Panc1 (cell line): ENCODE measurements at regions not wholly inside any gene's neighbourhood (a gene's known extent, or its start where the extent isn't known, plus 50 kb on each side); places are given as distances from the start of the nearest gene placed in this dataset.
"Not testable (repeated sequence)": the region's sequence is repeated elsewhere in the genome, so short reads cannot be mapped to it uniquely, and the experiment has no call there.

Experiments used
- ATAC-seq: fragments of 200-7000 bp; cut with Tn5 transposase; 2 replicates; pipeline ENCODE4 v1.9.1; 2020; ENCODE audit warnings: mild to moderate bottlenecking, moderate library complexity
- BruUV-seq: library from RNA; stranded (reverse); fragments of 400-500 nt; replicated peaks from 2 replicates; lab custom pipeline; 2021; lab: Mats Ljungman, UMichigan
- CTCF ChIA-PET: fragments of 300-600 bp; sonication (Branson Sonifier 250); formaldehyde crosslinking; loops from one replicate; lab custom pipeline; 2022; ENCODE audit warnings: antibody characterized with exemption; lab: Charles Lee
- POLR2A ChIA-PET: fragments of 300-600 bp; sonication (Branson Sonifier 250); formaldehyde crosslinking; loops from one replicate; lab custom pipeline; 2022; ENCODE audit warnings: antibody characterized with exemption; lab: Charles Lee
- DNase-seq: peaks from one replicate; pipeline ENCODE4 v3.0.0-alpha.2; 2010; ENCODE audit warnings: low read depth, low spot score
- H3K27ac ChIP-seq: 2 replicates; pipeline ENCODE4 v1.5.1; 2011; ENCODE audit warnings: mild to moderate bottlenecking, low read length, inconsistent platforms
- H3K27me3 ChIP-seq: fragments of 200-500 bp; sonication (Bioruptor generic); 2 replicates; pipeline ENCODE4 v1.6.0; 2014; ENCODE audit warnings: low read length, inconsistent platforms; ENCODE audit not compliant: control insufficient read depth, insufficient read depth
- H3K36me3 ChIP-seq: fragments of 200-500 bp; sonication (Bioruptor generic); 2 replicates; pipeline ENCODE4 v1.5.1; 2014; ENCODE audit warnings: inconsistent platforms, mild to moderate bottlenecking, low read length, moderate library complexity; ENCODE audit not compliant: control insufficient read depth, insufficient read depth
- H3K4me1 ChIP-seq: 2 replicates; pipeline ENCODE4 v1.5.1; 2011; ENCODE audit warnings: inconsistent platforms, mild to moderate bottlenecking, low read length, moderate library complexity; ENCODE audit not compliant: control insufficient read depth, insufficient read depth
- H3K4me3 ChIP-seq, 2 experiments: 2 replicates each; pipeline ENCODE4 v1.5.1; 2011 to 2012; ENCODE audit warnings: low read depth in 2 of 2, low read length in 2 of 2, mild to moderate bottlenecking in 2 of 2, inconsistent platforms in 1 of 2, moderate library complexity in 1 of 2
- H3K9me3 ChIP-seq: fragments of 200-500 bp; sonication (Bioruptor generic); 2 replicates; pipeline ENCODE4 v1.5.1; 2014; ENCODE audit warnings: low read depth, mild to moderate bottlenecking, inconsistent platforms, low read length, moderate library complexity; ENCODE audit not compliant: control insufficient read depth, insufficient read depth
- POLR2AphosphoS5 ChIP-seq: IDR thresholded peaks from 2 replicates; pipeline ENCODE4 v1.6.1; 2012; ENCODE audit warnings: mild to moderate bottlenecking, low read depth, low read length, moderate library complexity
- SIN3A ChIP-seq: IDR thresholded peaks from 2 replicates; pipeline ENCODE4 v1.6.1; 2012; ENCODE audit warnings: low read depth, mild to moderate bottlenecking, low read length, moderate library complexity, borderline replicate concordance; ENCODE audit not compliant: insufficient read depth
- TCF7L2 ChIP-seq: IDR thresholded peaks from 2 replicates; pipeline ENCODE4 v1.6.1; 2011; ENCODE audit warnings: mild to moderate bottlenecking, low read depth, low read length, inconsistent platforms
- in situ Hi-C: cut with HindIII; loops from 2 replicates; pipeline ENCODE4 v1.10.0; 2016; ENCODE audit warnings: low sequenced_read_pairs, low pct_unique_long_range_greater_than_20kb
- intact Hi-C: fragments of 100-400 bp; cut with micrococcal nuclease; formaldehyde crosslinking; loops from one replicate; pipeline ENCODE4 v1.10.0; 2022; ENCODE audit not compliant: unreplicated experiment
- TF ChIP-seq, protein P1 (sequence below), 2 experiments: IDR thresholded peaks; 2 replicates each; pipeline ENCODE4 v1.6.1; 2011 to 2012; ENCODE audit warnings: low read depth in 2 of 2, control low read depth in 1 of 2, low read length in 1 of 2, mild to moderate bottlenecking in 1 of 2, moderate library complexity in 1 of 2; ENCODE audit not compliant: insufficient read depth in 1 of 2
- TF ChIP-seq, protein P2 (sequence below): fragments of 450-650 bp; IDR thresholded peaks from 2 replicates; pipeline ENCODE4 v1.5.1; 2017; ENCODE audit warnings: mild to moderate bottlenecking

DNA sequence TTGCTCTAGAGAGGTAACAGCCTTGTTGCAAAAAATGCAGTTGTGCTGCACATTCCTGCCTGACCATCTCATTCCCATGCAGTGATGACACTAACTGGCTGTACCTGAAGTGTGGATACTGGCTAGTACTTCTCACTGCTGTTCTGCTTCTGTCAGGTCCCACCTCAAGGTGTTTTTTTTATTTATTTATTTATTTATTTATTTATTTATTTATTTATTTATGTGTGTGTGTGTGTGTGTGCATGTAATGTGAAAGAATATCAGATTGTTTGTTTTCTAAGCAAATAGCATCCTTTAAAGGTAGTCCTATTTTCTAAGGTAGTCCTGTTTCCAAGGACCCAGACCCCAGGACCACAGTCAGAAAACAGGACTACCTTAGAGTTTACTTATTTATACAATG is 87.2 kb upstream of the SYT4 start:
- no TSS peak for BruUV-seq
- intact Hi-C loops = no loop called here
- TF ChIP-seq POLR2AphosphoS5 = no peak
- no peak for TF ChIP-seq SIN3A
- no peaks in the 10 kb centered on the region for H3K36me3 ChIP-seq
- in situ Hi-C loops = no loop called here
- POLR2A ChIA-PET = no interaction called here
- ATAC-seq (no peak), DNase-seq (no peak)
- no peak overlapping the region for H3K27ac ChIP-seq
- H3K4me3 ChIP-seq = no peak overlapping the region
- no peaks in the 10 kb centered on the region for H3K4me1 ChIP-seq
- H3K27me3 ChIP-seq = no peaks in the 10 kb centered on the region
- CTCF ChIA-PET = no interaction called here
- no peaks in the 10 kb centered on the region for H3K9me3 ChIP-seq

DNA sequence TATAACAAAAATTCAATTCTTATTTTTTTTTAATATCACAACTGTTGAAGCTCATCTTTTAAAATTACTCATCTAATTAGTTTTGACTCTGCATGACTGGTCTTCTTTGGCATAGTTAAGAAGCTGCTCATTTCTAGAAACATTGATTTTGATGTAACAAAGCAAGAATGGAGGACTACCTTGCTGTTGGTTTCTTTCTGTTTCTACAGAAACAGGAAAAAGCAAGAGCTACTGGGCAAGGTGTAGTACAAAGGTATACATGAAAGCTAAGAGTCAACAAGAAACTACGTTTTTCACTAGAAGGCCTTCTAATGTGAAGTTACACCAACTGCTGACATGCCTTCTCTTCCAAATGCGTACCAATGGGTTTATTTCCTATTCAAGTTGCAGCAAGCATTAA is 90.6 kb upstream of the SYT4 start:
- H3K4me3 ChIP-seq = no peak overlapping the region
- no peaks in the 10 kb centered on the region for H3K27me3 ChIP-seq
- DNase-seq (no peak), ATAC-seq (no peak)
- POLR2A ChIA-PET = no interaction called here
- no TSS peak for BruUV-seq
- H3K9me3 ChIP-seq = no peaks in the 10 kb centered on the region
- no peak for TF ChIP-seq SIN3A
- TF ChIP-seq, protein P1, sequence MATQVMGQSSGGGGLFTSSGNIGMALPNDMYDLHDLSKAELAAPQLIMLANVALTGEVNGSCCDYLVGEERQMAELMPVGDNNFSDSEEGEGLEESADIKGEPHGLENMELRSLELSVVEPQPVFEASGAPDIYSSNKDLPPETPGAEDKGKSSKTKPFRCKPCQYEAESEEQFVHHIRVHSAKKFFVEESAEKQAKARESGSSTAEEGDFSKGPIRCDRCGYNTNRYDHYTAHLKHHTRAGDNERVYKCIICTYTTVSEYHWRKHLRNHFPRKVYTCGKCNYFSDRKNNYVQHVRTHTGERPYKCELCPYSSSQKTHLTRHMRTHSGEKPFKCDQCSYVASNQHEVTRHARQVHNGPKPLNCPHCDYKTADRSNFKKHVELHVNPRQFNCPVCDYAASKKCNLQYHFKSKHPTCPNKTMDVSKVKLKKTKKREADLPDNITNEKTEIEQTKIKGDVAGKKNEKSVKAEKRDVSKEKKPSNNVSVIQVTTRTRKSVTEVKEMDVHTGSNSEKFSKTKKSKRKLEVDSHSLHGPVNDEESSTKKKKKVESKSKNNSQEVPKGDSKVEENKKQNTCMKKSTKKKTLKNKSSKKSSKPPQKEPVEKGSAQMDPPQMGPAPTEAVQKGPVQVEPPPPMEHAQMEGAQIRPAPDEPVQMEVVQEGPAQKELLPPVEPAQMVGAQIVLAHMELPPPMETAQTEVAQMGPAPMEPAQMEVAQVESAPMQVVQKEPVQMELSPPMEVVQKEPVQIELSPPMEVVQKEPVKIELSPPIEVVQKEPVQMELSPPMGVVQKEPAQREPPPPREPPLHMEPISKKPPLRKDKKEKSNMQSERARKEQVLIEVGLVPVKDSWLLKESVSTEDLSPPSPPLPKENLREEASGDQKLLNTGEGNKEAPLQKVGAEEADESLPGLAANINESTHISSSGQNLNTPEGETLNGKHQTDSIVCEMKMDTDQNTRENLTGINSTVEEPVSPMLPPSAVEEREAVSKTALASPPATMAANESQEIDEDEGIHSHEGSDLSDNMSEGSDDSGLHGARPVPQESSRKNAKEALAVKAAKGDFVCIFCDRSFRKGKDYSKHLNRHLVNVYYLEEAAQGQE (IDR thresholded peaks at IDR 0.05; ENCODE audit: insufficient read depth in 1 of 2, low read depth in 2 of 2, low read length in 1 of 2) = no peak
- H3K36me3 ChIP-seq = no peaks in the 10 kb centered on the region
- H3K4me1 ChIP-seq = no peaks in the 10 kb centered on the region
- in situ Hi-C loops (no loop called here), intact Hi-C loops (no loop called here)
- H3K27ac ChIP-seq = no peak overlapping the region
- CTCF ChIA-PET = no interaction called here

DNA sequence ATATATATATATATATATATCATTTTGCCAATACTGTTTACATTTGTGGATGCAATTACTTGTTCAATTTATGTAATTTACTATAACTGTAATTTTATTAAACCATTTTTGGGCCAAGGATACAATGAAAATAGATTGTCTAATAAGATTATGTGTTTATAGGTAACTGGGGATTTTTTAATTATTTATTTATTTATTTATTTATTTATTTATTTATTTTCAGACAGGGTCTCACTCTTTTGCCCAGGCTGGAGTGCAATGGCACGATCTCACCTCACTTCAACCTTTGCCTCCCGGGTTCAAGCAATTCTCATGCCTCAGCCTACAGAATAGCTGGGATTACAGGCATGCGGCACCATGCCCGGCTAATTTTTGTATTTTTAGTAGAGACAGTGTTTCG is 92.0 kb upstream of the SYT4 start:
- H3K9me3 ChIP-seq, CTCF ChIA-PET, H3K4me1 ChIP-seq, POLR2A ChIA-PET, intact Hi-C loops, BruUV-seq, ATAC-seq, DNase-seq, H3K4me3 ChIP-seq, H3K27ac ChIP-seq, H3K27me3 ChIP-seq, in situ Hi-C loops, H3K36me3 ChIP-seq: not testable (repeated sequence)

DNA sequence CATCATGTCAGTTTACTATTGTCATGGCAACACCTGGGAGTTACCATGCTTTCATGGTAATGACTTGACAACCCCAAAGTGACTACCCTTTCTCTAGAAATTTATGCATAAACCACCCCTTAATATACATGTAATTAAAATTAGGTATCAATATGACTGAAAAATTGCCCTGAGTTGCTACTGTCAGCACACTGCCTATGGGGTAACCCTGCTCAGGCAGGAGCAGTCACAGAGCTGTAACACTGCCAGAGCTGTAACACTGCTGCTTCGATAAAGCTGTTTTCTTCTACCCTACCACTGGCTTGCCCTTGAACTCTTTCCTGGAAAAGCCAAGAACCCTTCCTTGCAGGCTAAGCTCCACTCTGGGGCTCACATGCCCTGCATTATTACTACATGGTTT is 95.5 kb upstream of the SYT4 start:
- BruUV-seq = no TSS peak
- in situ Hi-C loops (no loop called here), intact Hi-C loops (no loop called here)
- H3K27me3 ChIP-seq = no peaks in the 10 kb centered on the region
- CTCF ChIA-PET = no interaction called here
- H3K36me3 ChIP-seq = no peaks in the 10 kb centered on the region
- no peak for ATAC-seq
- no peak overlapping the region for H3K27ac ChIP-seq
- no peak overlapping the region for H3K4me3 ChIP-seq
- TF ChIP-seq POLR2AphosphoS5 (no peak), SIN3A (no peak), TCF7L2 (no peak)
- TF ChIP-seq, protein P1 (IDR thresholded peaks at IDR 0.05; ENCODE audit: insufficient read depth in 1 of 2, low read depth in 2 of 2, low read length in 1 of 2) = no peak
- TF ChIP-seq, protein P2, sequence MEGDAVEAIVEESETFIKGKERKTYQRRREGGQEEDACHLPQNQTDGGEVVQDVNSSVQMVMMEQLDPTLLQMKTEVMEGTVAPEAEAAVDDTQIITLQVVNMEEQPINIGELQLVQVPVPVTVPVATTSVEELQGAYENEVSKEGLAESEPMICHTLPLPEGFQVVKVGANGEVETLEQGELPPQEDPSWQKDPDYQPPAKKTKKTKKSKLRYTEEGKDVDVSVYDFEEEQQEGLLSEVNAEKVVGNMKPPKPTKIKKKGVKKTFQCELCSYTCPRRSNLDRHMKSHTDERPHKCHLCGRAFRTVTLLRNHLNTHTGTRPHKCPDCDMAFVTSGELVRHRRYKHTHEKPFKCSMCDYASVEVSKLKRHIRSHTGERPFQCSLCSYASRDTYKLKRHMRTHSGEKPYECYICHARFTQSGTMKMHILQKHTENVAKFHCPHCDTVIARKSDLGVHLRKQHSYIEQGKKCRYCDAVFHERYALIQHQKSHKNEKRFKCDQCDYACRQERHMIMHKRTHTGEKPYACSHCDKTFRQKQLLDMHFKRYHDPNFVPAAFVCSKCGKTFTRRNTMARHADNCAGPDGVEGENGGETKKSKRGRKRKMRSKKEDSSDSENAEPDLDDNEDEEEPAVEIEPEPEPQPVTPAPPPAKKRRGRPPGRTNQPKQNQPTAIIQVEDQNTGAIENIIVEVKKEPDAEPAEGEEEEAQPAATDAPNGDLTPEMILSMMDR = no peak
- H3K9me3 ChIP-seq = no peaks in the 10 kb centered on the region
- no peaks in the 10 kb centered on the region for H3K4me1 ChIP-seq
- DNase-seq = no peak
- POLR2A ChIA-PET = no interaction called here
